Cardiac muscle cell (in vitro differentiated cells and primary cell): ENCODE measurements at regions not wholly inside any gene's neighbourhood (a gene's known extent, or its start where the extent isn't known, plus 50 kb on each side); places are given as distances from the start of the nearest gene placed in this dataset.

Experiments
- DNase-seq, 2 donors: peaks; one replicate each; pipeline versions ENCODE4 v3.0.0 to v3.0.0-alpha.2; 2010 to 2017; ENCODE audit warnings: low read depth in 1 of 2, low spot score in 1 of 2
- H3K27ac ChIP-seq: fragments of 200-600 bp; sonication (generic); 2 replicates; pipeline ENCODE4 v1.5.1; 2016
- H3K27me3 ChIP-seq: fragments of 200-600 bp; sonication (generic); 2 replicates; pipeline ENCODE4 v1.6.0; 2016; ENCODE audit warnings: control low read depth
- H3K36me3 ChIP-seq: fragments of 200-600 bp; sonication (generic); 2 replicates; pipeline ENCODE4 v1.5.1; 2016; ENCODE audit warnings: control low read depth
- H3K4me1 ChIP-seq: fragments of 200-600 bp; sonication (generic); 2 replicates; pipeline ENCODE4 v1.8.1; 2017; ENCODE audit warnings: low read depth, mild to moderate bottlenecking, mixed run types
- H3K4me3 ChIP-seq: fragments of 200-600 bp; sonication (generic); 2 replicates; pipeline ENCODE4 v1.5.1; 2016; ENCODE audit warnings: mild to moderate bottlenecking
- H3K9me3 ChIP-seq: fragments of 200-600 bp; sonication (generic); 2 replicates; pipeline ENCODE4 v1.5.1; 2017; ENCODE audit warnings: low read depth, mild to moderate bottlenecking, control low read depth
- CTCF ChIP-seq: IDR thresholded peaks from 2 replicates; pipeline ENCODE4 v1.5.1; 2012; ENCODE audit warnings: low read depth, mild to moderate bottlenecking, low read length

- Histone ChIP-seq H3K36me3 (no peaks in the 10 kb centered on the region), H3K4me3 (no peak overlapping the region), H3K27ac (no peak overlapping the region), H3K27me3 (no peaks in the 10 kb centered on the region), H3K4me1 (no peaks in the 10 kb centered on the region), H3K9me3 (no peaks in the 10 kb centered on the region)
- no peak for DNase-seq
- no peak for TF ChIP-seq CTCF
Measured at GRCh38 chr13:82439159-82439904, 1442.9 kb downstream of the SLITRK1 start.

- H3K9me3 ChIP-seq: no peaks in the 10 kb centered on the region
- TF ChIP-seq CTCF: no peak
- H3K4me3 ChIP-seq: no peak overlapping the region
- H3K27me3 ChIP-seq: no peaks in the 10 kb centered on the region
- no peaks in the 10 kb centered on the region for H3K4me1 ChIP-seq
- no peaks in the 10 kb centered on the region for H3K36me3 ChIP-seq
- H3K27ac ChIP-seq: no peak overlapping the region
- no peak for DNase-seq
Measured at GRCh38 chr13:82438320-82438719, 1444.0 kb downstream of the SLITRK1 start.

- DNase-seq: no peak
- no peak for TF ChIP-seq CTCF
- H3K4me3 ChIP-seq: no peak overlapping the region
- H3K36me3 ChIP-seq: no peaks in the 10 kb centered on the region
- H3K27ac ChIP-seq: no peak overlapping the region
- no peaks in the 10 kb centered on the region for H3K27me3 ChIP-seq
- no peaks in the 10 kb centered on the region for H3K4me1 ChIP-seq
- H3K9me3 ChIP-seq: no peaks in the 10 kb centered on the region
Measured at GRCh38 chr13:82436099-82436585, 1446.1 kb downstream of the SLITRK1 start.

- no peak for DNase-seq
- Histone ChIP-seq H3K27me3 (no peaks in the 10 kb centered on the region), H3K4me1 (no peaks in the 10 kb centered on the region), H3K9me3 (no peaks in the 10 kb centered on the region), H3K36me3 (no peaks in the 10 kb centered on the region), H3K27ac (no peak overlapping the region), H3K4me3 (no peak overlapping the region)
- TF ChIP-seq CTCF: no peak
Measured at GRCh38 chr13:82432949-82433348, 1449.3 kb downstream of the SLITRK1 start.

- Histone ChIP-seq H3K27me3 (no peaks in the 10 kb centered on the region), H3K27ac (peak overlapping the region; percentile 63), H3K9me3 (no peaks in the 10 kb centered on the region), H3K4me3 (no peak overlapping the region), H3K36me3 (no peaks in the 10 kb centered on the region), H3K4me1 (peaks cover 8% of the 10 kb centered on the region)
- DNase-seq: peak in 1 of 2 donors; percentile 19
- TF ChIP-seq CTCF: no peak
Measured at GRCh38 chr13:82412749-82413148, 1469.5 kb downstream of the SLITRK1 start.
